Activated T-helper 9 cell treated with anti-CD3 and anti-CD28 coated beads, Interleukin-2, amount 50 U/mL, for 16 hours (primary cell): ENCODE measurements at regions not wholly inside any gene's neighbourhood (a gene's known extent, or its start where the extent isn't known, plus 50 kb on each side); places are given as distances from the start of the nearest gene placed in this dataset.
"Not testable (repeated sequence)": the region's sequence is repeated elsewhere in the genome, so short reads cannot be mapped to it uniquely, and the experiment has no call there.

Experiments used
- DNase-seq: peaks from one replicate; pipeline ENCODE4 v3.0.0-alpha.2; 2020; ENCODE audit warnings: low read depth

DNA sequence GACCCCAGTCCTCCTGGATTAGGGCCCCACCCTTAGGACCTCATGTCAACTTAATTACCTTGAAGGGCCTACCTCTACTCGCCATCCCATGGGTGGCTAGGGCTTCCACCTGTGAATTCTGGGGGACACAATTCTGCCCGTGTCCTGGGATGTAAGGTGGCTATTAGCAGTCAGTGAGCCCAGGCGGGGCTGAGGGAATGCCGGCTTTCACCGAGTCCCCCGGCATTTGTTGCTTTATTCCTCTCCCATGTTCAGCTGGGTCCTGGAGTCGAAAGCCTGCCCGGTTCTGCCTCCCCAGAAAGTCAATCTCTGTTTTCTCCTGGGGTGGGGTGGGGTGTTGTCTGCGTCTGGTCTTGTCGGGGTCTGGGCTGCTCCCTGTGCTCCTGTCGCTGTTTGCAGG, 125.6 kb downstream of the GLRX3 start:
- DNase-seq: no peak

DNA sequence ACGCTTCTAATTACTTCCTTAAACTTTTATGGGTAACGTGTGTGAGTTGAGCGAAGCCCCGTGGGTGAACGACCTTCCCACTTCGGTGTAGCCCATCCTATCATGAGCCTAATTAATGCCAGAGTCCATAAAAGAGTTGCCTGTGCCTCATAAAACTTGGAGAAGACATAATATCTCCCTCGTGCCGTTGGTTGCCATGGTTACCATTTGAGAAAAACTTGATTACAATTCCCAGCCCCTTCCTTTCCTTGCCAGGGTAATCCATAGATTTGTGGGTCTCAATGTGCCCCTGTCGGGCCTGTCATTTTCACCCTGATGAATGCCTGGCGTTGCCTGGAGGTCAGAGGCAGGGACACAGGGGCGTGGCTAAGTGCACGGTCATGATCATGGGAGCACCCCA, 127.1 kb downstream of the GLRX3 start:
- DNase-seq: no peak

DNA sequence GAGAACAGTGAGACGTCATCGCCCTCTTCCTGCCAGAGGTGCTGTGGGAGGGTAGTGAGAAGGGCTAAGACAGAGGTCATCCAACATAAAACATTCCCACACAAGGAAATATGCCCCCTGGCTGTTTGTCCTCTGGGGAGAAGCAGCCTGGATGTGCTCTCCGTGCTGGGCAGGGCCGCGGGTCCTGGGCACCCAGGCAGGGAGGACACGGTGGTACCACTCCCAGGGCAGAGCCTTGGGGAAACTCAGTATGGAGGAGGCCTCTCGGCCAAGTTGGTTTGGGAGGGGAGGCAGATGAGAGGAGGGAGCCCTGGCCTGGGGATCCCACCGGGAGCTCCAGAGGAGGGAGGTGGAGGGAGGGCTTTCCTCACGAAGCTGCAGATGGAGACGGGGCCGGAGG, 129.4 kb downstream of the GLRX3 start:
- DNase-seq: no peak

DNA sequence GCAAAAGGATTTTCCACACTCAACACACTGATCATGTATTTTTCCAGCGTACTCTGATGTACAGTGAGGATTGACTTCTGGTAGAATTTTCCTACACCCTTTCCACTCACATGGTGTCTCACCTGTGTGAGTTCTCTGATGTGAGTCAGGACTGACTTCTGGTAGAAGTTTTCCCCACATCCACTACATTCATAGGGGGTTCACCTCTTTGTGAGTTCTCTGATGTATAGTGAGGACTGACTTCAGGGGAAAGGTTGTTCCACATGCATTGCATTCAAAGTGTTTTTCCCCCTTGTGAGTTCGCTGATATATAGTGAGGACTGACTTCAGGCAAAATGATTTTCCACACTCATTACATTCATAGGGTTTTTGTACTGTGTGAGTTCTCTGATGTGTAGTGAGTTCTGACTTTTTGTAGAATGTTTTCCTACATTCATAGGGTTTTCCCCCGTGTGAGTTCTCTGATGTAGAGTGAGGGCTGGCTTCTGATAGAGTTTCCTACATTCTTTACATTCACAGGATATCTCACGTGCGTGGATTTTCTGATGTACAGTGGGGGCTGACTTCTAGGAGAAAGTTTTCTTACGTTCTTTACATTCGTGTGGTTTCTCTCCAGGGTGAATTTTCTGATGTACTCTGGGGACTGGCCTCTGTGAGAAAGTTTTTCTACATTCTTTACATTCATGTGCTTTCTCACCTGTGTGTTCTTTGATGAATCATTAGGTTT, 146.5 kb downstream of the GLRX3 start:
- DNase-seq: no peak

DNA sequence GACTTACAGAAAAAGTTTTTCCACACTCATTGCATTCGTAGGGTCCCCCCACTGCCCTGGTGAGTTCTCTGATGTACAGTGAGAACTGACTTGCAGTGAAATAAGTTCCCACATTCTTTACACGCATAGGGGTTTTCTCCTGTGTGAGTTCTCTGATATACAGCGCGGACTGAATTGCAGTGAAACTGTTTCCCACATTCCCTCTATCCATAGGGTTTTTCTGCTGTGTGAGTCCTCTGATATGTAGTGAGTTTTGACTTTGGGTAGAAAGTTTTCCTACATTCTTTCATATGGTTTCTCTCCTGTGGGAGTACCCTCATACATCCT, 147.0 kb downstream of the GLRX3 start:
- no peak for DNase-seq

DNA sequence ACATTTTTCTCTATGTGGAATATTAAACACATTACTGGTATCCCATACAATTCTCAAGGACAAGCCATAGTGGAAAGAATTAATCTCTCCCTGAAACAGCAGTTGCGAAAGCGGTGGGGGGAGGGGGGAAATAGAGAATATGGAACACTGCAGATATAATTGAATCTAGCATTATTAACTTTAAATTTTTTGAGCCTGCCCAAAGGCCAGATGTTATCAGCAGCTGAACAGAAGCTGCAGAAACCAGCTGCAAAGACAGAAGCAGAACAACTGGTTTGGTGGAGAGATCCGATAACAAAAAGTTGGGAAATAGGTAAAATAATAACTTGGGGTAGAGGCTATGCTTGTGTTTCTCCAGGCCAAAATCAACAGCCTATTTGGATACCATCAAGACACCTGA, 159.6 kb downstream of the GLRX3 start:
- not testable (repeated sequence) for DNase-seq

DNA sequence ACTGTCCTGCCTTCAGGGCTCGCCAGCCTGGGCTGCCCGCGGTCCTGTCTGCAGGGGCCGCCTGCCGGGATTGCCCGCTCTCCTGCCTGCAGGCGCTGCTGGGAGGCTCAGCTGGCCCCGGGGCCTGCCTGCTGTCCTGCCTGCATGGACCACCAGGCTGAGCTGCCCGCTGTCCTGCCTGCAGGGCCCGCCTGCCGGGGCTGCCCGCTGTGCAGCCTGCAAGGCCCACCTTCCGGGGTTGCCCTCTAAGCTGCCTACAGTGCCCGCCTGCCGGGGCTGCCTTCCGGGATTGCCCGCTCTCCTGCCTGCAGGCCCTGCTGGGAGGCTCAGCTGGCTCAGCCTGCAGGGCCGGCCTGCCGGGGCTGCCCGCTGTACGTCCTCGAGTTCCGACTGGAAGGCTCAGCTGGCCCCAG, 164.4 kb downstream of the GLRX3 start:
- DNase-seq: no peak

DNA sequence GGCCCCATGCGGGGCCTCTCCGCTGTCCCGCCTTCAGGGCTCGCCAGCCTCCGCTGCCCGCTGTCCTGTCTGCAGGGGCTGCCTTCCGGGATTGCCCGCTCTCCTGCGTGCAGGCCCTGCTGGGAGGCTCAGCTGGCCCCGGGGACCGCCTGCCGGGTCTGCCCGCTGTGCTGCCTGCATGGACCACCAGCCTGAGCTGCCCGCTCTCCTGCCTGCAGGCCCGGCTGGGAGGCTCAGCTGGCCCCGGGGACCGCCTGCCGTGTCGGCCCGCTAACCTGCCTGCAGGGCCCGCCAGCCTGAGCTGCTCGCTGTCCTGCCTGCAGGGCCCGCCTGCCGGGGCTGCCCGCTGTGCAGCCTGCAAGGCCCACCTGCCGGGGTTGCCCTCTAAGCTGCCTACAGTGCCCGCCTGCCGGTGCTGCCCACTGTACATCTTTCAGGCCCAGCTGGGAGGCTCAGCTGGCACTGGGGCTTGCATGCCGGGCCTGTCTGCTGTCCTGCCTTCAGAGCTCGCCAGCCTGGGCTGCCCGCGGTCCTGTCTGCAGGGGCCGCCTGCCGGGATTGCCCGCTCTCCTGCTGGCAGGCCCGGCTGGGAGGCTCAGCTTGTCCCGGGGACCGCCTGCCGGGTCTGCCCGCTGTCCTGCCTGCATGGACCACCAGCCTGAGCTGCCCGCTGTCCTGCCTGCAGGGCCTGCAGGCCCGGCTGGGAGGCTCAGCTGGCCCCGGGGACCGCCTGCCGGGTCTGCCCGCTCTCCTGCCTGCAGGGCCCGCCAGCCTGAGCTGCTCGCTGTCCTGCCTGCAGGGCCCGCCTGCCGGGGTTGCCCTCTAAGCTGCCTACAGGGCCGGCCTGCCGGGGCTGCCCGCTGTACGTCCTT, 165.1 kb downstream of the GLRX3 start:
- DNase-seq: peak; percentile 7

DNA sequence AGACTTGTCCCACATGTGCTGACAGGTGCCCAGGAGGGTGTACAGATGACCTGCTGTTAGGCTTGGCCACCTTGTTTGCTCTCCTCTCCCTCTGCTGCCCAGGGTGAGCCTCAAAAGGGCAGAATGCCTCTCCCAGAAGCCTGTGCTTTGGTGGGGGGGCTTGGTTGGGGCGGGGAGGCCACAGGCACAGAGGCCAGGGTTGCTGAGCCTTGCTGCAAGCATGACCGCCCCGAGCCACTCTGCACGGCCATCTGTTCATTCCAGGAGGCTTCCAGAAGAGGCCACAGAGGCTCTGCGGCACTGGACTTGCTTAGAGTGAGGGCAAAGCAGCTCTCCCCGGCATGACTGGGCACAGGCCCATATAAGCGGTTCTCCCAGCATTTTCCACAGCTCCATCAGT, 190.8 kb downstream of the GLRX3 start:
- no peak for DNase-seq

DNA sequence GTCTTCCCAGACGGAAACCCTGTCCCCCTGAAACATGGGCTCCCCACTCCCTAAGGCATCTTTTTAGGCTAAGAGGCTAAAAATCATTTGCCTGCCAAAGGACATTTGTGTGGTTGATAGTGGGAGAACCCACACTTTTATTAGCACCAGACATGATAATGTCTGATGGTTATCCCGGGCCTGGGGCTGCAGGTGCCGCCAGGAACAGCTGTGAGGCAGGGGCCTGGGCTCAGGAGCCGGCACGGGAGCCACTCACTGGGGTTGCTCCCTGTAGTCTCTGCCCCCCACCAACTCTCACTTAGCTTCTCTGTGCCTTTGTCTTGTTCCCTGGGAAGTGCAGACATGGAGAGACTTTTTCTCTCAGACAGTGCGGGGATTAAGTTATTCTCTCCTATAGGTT, 193.6 kb downstream of the GLRX3 start:
- no peak for DNase-seq

DNA sequence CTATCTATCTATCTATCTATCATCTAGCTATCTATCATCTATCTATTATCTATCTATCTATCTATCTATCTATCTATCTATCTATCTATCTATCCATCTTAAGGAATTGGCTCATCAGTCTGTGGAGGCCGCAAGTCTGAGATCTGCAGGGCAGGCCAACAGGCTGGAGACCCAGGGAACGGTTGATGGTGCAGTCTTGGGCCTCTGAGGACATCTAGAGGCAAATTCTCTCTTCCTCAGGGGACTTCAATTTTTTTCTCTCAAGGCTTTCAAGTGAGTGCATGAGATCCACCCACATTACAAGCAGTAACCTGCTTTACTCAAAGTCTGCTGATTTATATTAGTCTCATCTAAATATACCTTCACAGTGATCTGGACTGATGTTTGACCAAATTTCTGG, 197.0 kb downstream of the GLRX3 start:
- no peak for DNase-seq

DNA sequence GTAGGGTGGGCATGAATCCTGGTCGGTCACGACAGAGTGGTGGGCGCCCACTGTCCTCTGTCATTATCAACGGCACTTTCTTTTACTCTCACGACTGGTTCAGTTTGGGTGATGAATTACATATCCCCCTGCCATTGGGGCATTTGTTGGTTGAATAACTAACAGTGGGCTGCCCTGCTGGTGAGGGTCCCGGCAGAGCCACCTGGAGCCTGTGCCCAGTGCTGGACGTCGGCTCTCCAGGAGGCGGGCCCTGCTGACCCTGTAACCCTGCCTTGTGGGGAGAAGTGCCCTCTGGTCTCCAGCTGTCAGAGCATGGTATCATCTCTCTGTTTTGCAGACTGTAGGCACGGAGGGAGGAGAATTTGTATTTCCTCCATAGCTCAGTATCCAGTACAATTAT, 199.1 kb downstream of the GLRX3 start:
- DNase-seq: no peak

DNA sequence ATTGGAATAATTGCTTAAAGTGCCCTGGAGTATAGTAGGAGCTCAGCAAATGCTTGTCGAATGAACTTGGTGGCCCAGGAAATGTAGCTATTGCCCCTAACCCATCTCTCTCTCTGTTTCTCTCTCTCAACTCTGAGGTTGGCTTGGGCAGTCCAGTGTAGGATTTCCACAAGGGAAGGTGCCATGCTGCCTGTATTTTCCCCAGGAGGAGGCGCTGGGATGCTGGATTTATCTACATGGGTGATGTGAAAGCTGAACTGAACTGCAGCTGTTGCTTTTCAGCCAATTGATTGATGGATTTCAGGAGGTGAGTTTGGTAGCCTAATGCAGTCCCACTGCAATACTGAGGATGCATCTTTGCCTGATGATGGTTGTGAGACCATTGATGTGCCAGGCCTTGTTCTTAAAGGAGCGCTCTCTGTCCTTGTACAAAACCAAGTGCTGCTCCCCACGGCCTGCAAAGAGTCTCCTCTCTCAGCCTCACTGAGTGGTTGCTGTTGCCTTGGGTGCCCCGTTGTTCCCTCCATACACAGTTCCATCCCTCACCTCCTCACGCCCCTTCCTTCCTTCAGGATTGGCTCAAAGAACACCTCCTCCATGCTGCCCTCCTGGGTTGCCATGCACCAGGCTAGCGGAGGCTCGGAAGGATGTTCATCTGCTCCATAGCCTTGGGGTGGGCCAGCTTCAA, 200.6 kb downstream of the GLRX3 start:
- DNase-seq: no peak

DNA sequence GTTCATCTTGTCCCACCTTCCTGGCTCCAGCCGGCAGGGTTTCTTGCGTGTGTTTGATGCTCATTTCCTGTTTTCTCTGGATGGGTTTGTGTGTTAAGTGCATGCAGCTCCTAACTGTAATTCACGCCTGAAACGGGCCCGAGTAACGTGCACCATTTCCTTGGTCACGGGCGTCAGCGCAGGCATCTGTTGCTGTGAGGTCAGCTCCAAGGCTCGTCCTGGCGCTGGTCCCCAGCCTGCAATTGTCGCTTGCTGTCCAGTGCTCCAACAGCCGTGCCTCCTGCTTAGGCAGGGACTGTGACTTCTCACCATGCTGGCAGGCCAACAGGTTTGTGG, 201.1 kb downstream of the GLRX3 start:
- no peak for DNase-seq

DNA sequence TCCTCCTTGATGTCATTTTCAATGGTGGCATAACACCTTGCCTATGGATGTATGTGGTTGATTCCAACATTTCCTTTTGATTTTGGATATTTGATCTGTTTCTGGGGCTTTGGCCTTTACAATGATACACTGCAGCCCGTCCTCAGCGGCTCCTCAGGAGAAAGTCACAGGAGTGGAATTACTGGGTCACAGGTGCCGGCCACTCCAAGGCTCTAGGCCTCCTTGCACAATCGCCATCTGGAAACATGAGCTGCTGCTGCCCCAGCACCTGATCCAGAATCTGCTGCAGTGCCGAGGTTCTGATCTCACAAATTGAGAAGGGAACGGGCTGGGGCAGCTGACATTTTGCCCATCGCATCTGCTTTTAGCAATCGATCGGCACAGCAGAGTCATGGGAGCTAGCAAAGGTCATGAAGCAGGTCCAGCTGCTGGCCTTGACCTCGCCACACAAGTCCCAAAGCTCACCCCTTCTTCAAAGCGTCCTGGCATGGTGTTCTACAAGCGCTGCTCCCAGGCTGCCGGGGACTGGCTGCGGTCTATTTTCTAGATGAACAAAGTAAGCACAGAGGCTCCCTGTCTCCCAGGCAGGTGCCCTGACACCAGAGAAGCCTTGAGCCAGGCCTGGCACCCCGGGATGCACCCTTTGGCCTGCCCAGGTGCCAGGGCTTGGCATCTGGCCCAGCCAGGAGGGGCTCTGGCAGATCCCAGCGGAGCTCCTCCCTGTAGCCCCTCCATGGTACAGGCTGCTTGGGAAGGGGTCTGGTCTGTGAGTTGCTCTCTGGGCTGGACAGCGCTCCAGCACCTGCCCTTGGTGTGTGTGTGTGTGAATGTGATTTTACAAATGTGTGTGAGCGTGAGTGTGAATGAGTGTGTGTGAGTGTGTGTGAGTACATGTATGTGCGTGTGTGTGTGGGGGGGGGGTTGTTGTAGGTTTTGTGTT, 201.8 kb downstream of the GLRX3 start:
- DNase-seq: no peak

DNA sequence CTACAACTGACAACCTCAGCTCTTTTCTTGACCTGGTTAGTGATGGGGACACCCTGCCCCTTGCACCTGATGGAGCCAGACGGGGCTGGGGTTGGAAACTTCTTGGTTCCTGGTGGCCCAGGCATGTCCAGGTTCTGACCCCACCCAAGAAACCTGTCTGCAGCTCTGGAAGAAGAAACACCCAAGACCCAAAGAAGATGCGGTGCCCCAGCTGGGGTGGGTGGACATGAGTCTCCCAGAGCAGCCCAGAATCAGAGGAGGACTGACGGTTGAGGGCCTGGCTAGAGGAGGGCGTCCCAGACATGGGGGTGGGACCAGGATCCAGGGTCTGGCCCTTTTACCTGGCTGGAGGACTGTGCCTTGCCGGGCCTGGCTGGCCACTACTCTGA, 202.4 kb downstream of the GLRX3 start:
- no peak for DNase-seq

DNA sequence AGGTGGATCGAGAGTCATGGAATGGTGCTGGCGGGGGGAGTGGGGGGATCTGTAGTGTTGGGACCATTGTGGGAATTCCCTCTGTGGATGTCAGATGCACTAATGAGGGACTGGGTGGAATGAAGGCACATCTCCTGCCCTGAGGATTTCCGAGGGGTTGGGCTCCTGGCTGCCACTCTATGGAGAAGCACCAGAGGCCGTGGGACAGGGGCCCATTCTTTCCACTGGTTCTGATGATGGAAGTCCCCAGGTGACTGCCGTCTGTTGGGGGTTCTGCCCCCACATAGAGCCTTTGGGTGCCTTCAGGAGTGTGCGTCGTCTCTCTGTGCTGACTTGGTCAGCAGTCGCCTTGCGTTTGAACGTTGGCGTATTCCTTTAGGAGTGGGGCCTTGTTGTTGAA, 202.9 kb downstream of the GLRX3 start:
- no peak for DNase-seq

DNA sequence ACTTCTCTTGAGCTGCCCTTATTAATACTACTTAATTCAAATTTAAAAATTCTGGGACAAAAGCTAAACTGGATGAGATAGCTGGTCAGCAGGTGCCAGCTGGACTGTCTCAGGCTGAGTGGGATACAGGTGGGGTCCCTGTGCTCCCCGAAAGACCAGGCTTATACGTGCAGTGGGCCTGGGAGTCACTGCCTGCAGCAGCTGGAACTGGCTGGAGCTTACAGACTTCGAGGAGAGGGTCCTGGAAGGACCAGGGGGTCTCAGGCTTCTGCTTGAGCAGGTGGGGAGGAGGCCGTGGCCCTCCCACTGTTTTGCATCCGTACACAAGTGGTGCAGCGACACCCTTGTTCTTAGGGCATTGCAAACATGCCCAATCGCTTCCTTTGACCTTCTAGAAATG, 203.7 kb downstream of the GLRX3 start:
- no peak for DNase-seq

DNA sequence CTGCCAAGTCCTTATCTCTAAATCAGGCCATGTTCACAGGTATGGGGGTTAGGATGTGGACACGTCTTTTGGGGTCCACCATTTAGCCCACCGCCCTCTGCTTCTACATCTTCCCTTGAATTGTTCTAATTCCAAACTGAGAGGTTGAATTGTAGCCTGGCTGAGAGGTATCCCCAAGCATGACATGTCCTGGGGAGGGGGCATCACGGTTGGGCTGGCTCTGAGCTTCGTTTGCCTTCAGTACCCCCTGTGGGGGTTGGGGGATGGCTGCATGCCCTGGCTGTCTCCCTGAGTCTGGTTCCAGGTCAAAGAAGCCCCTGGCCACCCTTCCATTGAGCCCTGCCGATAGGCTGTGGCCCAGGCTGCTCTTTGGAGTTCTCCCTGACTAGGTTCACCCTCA, 204.6 kb downstream of the GLRX3 start:
- no peak for DNase-seq

DNA sequence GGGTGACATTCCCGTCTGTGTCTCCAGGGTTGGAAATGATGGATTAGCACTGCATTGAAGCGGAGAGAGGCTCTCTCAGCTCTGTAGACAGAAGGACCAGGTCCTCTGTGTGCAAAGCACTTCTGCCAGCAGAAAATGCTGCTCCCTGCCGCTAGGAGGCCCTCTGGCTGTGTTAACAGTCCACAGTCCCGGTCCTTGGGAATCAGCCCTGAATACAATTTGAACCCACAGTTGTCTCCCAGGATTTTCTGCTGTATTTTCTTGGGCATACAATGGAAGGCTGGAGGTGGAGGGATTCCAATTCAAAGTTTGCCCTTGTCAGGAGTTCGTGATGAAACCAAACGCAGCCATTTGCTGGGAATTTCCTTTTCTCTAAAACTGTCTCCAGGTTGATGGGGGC, 205.2 kb downstream of the GLRX3 start:
- DNase-seq: no peak

DNA sequence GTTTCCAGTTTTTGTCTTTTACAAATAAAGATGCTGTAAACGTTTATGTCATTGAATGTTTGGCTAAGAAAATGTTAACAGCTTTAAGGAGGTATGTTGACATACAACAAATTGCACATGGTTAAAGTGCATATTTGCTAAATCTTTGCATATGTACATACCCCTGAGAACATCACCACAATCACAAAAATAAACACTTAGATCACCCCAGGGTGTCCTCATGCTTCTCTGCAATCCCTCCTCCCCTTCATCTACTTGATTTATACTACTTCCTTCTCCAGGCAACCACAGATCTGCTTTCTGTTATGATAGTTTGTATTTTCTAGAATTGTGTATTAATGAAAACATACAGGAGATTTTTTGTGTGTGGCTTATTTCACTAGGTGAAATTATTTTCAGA, 209.5 kb downstream of the GLRX3 start:
- no peak for DNase-seq

DNA sequence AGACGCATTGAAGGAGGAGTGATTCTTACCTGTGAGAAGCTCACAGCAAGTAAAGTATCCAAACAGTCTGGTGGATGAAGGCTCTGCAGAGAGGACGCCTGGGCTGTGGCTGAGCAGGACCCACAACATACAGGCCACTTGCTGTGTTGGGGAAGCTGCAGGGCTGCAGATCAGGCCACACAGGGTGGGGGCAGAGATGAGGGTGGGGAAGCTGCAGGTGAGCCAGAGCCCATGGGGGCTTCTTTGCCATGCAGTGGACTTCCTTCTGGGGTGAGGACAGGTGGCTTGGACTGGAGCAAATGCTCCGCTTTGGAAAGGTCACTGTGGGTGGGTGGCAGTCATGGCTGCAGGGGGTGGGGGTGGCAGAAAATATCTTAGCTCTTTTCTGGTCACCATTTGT, 214.8 kb downstream of the GLRX3 start:
- no peak for DNase-seq
